ENCODE measurements at regions not wholly inside any gene's neighbourhood (a gene's known extent, or its start where the extent isn't known, plus 50 kb on each side); places are given as distances from the start of the nearest gene placed in this dataset.

DNA sequence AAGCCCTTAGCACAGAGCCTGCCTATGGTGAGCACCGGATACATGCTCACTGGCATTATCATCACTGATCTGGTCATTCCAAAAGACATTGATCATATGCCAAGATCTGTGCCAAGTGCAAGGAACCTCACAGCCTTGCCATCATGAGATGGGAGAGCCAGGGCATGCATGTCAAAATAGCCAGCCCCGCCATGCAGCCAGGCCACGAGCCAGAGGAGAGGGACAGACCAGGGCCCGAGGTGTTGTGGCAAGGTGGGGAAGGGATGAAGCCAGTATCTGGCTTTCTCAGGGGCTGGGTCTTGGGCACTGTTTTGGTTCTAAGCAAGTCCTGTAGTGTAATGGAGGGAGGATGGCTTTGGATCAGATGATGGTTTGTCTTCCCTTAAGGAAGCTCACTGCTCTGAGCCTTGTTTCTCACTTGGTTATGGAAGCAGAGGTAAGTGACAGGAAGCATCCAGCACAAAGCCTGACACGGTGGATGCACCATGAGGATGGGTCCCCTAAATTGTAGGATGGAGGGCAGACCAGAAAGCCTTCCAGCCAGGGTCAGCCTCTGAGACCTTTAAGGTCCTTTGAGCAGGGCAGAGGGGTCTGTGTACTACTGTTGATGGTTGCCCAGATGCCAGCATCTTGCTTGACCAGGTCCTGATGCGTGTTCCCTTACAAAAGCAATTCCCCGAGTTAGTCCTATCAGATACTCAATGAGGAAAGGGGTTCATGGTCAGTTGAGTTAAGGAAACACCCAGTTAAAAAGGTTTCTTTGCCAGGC, 247.7 kb upstream of the TLE3 start:
- no peak for FAIRE-seq
- CTCF ChIA-PET, result no interaction called here

DNA sequence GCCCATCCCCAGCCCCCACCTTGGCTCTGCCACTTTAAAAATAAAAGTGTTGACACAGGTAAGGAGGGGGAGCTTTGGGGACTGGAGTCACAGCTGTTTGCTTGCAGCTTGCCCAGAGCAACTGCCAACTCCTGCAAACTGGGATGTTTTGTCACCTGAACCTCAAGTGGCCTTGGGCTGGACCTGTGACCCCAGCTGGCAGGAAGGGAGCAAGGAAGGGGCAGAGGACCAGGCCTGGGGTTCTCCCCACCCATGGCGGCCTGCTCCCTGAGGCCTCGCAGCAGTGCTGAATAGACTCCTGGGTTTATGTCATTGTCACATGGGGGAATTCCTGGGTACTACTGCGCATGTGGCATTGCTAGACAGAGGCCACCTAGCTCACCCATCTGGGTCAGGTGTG, 246.9 kb upstream of the TLE3 start:
- BruUV-seq (replicated peaks), result no TSS peak
- no peak overlapping the region for H3K4me2 ChIP-seq (ENCODE audit: control insufficient read depth, insufficient read depth)
- no peak overlapping the region for H3K4me3 ChIP-seq
- DNase-seq (ENCODE audit: low read depth, low spot score) (no peak), FAIRE-seq (no peak), ATAC-seq (no peak)
- no peaks in the 10 kb centered on the region for H3K36me3 ChIP-seq (ENCODE audit: control insufficient read depth in 2 of 2, insufficient read depth in 2 of 2, low read length in 1 of 2)
- no peaks in the 10 kb centered on the region for H3K79me2 ChIP-seq (ENCODE audit: control insufficient read depth, insufficient read depth, low read length)
- in situ Hi-C loops (cut with MboI) (no loop called here), intact Hi-C loops (cut with micrococcal nuclease; ENCODE audit: unreplicated experiment) (no loop called here)
- H4K20me1 ChIP-seq (ENCODE audit: control insufficient read depth, insufficient read depth), result no peaks in the 10 kb centered on the region
- H3K27ac ChIP-seq (ENCODE audit: control insufficient read depth, insufficient read depth), result no peak overlapping the region
- H3K4me1 ChIP-seq (ENCODE audit: control insufficient read depth, insufficient read depth, low read length), result no peaks in the 10 kb centered on the region
- ChIA-PET RAD21 (ENCODE audit: unreplicated experiment) (no interaction called here), CTCF (no interaction called here), SMC1A (ENCODE audit: uncharacterized antibody, unreplicated experiment) (interaction anchor here (1.3 kb wide), 1 partner anchor 16 kb away, joined by 3 read pairs; no protein-coding TSS in a partner anchor), POLR2A (no interaction called here)
- peaks cover 6 to 10% of the 10 kb centered on the region in 2 experiments for H3K27me3 ChIP-seq (replicated peaks in 1 of 2; ENCODE audit: control insufficient read depth in 2 of 2, insufficient read depth in 2 of 2, low read length in 1 of 2)
- H2AFZ ChIP-seq (ENCODE audit: control insufficient read depth, low read depth, low read length), result no peak overlapping the region
- no peak overlapping the region for H3K9ac ChIP-seq (ENCODE audit: control insufficient read depth, insufficient read depth, low read length)
- H3K9me3 ChIP-seq (replicated peaks; ENCODE audit: control insufficient read depth, insufficient read depth, low read length), result no peaks in the 10 kb centered on the region
- 46% methylated on average over 3 of the region's 3 CpGs for WGBS (ENCODE audit: insufficient coverage, insufficient replicate concordance, low lambda C conversion rate, missing lambda C conversion rate)
- no peak for TF ChIP-seq TAF1 (IDR thresholded peaks at IDR 0.05; ENCODE audit: borderline replicate concordance, low read depth, low read length)
- TF ChIP-seq, protein P1, sequence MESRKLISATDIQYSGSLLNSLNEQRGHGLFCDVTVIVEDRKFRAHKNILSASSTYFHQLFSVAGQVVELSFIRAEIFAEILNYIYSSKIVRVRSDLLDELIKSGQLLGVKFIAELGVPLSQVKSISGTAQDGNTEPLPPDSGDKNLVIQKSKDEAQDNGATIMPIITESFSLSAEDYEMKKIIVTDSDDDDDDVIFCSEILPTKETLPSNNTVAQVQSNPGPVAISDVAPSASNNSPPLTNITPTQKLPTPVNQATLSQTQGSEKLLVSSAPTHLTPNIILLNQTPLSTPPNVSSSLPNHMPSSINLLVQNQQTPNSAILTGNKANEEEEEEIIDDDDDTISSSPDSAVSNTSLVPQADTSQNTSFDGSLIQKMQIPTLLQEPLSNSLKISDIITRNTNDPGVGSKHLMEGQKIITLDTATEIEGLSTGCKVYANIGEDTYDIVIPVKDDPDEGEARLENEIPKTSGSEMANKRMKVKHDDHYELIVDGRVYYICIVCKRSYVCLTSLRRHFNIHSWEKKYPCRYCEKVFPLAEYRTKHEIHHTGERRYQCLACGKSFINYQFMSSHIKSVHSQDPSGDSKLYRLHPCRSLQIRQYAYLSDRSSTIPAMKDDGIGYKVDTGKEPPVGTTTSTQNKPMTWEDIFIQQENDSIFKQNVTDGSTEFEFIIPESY (IDR thresholded peaks at IDR 0.05), result no peak
- no peak for TF ChIP-seq EP300 (IDR thresholded peaks at IDR 0.05; ENCODE audit: borderline replicate concordance in 1 of 2, control insufficient read depth in 1 of 2, low read depth in 2 of 2, low read length in 2 of 2)
- no peak for TF ChIP-seq ATF3 (IDR thresholded peaks at IDR 0.05; ENCODE audit: borderline replicate concordance, extremely low read depth, low read depth, low read length)
- TF ChIP-seq JUND (IDR thresholded peaks at IDR 0.05; ENCODE audit: low read depth, low read length), result no peak

More for the DNA sequence above, 247.7 kb upstream of the TLE3 start:
- DNase-seq (ENCODE audit: low read depth, low spot score), result no peak
- no TSS peak for BruUV-seq (replicated peaks)
- no peaks in the 10 kb centered on the region for H3K9me3 ChIP-seq (replicated peaks; ENCODE audit: control insufficient read depth, insufficient read depth, low read length)
- H3K4me3 ChIP-seq, result no peak overlapping the region
- ATAC-seq, result no peak
- POLR2A ChIA-PET, result no interaction called here
- TF ChIP-seq ASH2L (IDR thresholded peaks at IDR 0.05; ENCODE audit: borderline replicate concordance, low read depth), result no peak
- no peaks in the 10 kb centered on the region for H3K36me3 ChIP-seq (ENCODE audit: control insufficient read depth in 2 of 2, insufficient read depth in 2 of 2, low read length in 1 of 2)
- H3K27ac ChIP-seq (ENCODE audit: control insufficient read depth, insufficient read depth), result no peak overlapping the region
- no peaks in the 10 kb centered on the region for H3K79me2 ChIP-seq (ENCODE audit: control insufficient read depth, insufficient read depth, low read length)
- no peak overlapping the region for H3K4me2 ChIP-seq (ENCODE audit: control insufficient read depth, insufficient read depth)
- H3K4me1 ChIP-seq (ENCODE audit: control insufficient read depth, insufficient read depth, low read length), result no peaks in the 10 kb centered on the region
- 54% methylated on average over 7 of the region's 7 CpGs for WGBS (ENCODE audit: insufficient coverage, insufficient replicate concordance, low lambda C conversion rate, missing lambda C conversion rate)
- SMC1A ChIA-PET (ENCODE audit: uncharacterized antibody, unreplicated experiment), result no interaction called here
- in situ Hi-C loops (cut with MboI) (no loop called here), intact Hi-C loops (cut with micrococcal nuclease; ENCODE audit: unreplicated experiment) (no loop called here)
- H3K9ac ChIP-seq (ENCODE audit: control insufficient read depth, insufficient read depth, low read length), result no peak overlapping the region
- no peaks in the 10 kb centered on the region for H4K20me1 ChIP-seq (ENCODE audit: control insufficient read depth, insufficient read depth)
- H2AFZ ChIP-seq (ENCODE audit: control insufficient read depth, low read depth, low read length), result no peak overlapping the region
- H3K27me3 ChIP-seq (replicated peaks in 1 of 2; ENCODE audit: control insufficient read depth in 2 of 2, insufficient read depth in 2 of 2, low read length in 1 of 2), result peaks cover 6 to 9% of the 10 kb centered on the region in 2 experiments
- RAD21 ChIA-PET (ENCODE audit: unreplicated experiment), result no interaction called here
